ENCODE measurements at regions not wholly inside any gene's neighbourhood (a gene's known extent, or its start where the extent isn't known, plus 50 kb on each side); places are given as distances from the start of the nearest gene placed in this dataset.
"Not testable (repeated sequence)": the region's sequence is repeated elsewhere in the genome, so short reads cannot be mapped to it uniquely, and the experiment has no call there.

- not testable (repeated sequence) for H3K27me3 ChIP-seq
- WGBS: 86% methylated on average over 11 of the region's 16 CpGs
Observed at GRCh38 chr7:73244782-73245311, 63.8 kb downstream of the NSUN5 start.

GRCh38 chr7:73234994-73235717 is 73.5 kb downstream of the NSUN5 start:
- not testable (repeated sequence) for H3K27ac ChIP-seq, H3K9me3 ChIP-seq, H3K4me1 ChIP-seq, H3K36me3 ChIP-seq, H3K27me3 ChIP-seq
- H3K4me3 ChIP-seq: peak overlapping the region; percentile 41
- WGBS: no CpG with 5 or more reads among the region's 72 CpGs
- DNase-seq (ENCODE audit: low spot score in 2 of 2): peak; percentile 88 to 94

More at GRCh38 chr7:73244782-73245311, 63.8 kb downstream of the NSUN5 start:
- not testable (repeated sequence) for H3K4me3 ChIP-seq; DNase-seq (ENCODE audit: low spot score in 2 of 2); H3K27ac ChIP-seq; H3K36me3 ChIP-seq; H3K4me1 ChIP-seq; H3K9me3 ChIP-seq

GRCh38 chr7:73225745-73226144 is 82.9 kb downstream of the NSUN5 start:
- H3K27ac ChIP-seq, H3K4me1 ChIP-seq, H3K36me3 ChIP-seq, H3K4me3 ChIP-seq, H3K9me3 ChIP-seq, H3K27me3 ChIP-seq: not testable (repeated sequence)
- DNase-seq (ENCODE audit: low spot score in 2 of 2): peak in 1 of 2 donors; percentile 46
- WGBS: no CpG with 5 or more reads among the region's 15 CpGs

GRCh38 chr7:73221724-73222123 is 86.9 kb downstream of the NSUN5 start:
- DNase-seq (ENCODE audit: low spot score in 2 of 2); H3K27me3 ChIP-seq; H3K4me1 ChIP-seq; H3K4me3 ChIP-seq; H3K36me3 ChIP-seq; H3K9me3 ChIP-seq; H3K27ac ChIP-seq: not testable (repeated sequence)
- WGBS: no CpG with 5 or more reads among the region's 6 CpGs

- WGBS: no CpG with 5 or more reads among the region's 6 CpGs
- H3K9me3 ChIP-seq; DNase-seq (ENCODE audit: low spot score in 2 of 2); H3K4me1 ChIP-seq; H3K4me3 ChIP-seq; H3K36me3 ChIP-seq; H3K27me3 ChIP-seq; H3K27ac ChIP-seq: not testable (repeated sequence)
Observed at GRCh38 chr7:73220766-73221370, 87.8 kb downstream of the NSUN5 start.

GRCh38 chr7:73220357-73220756 is 88.3 kb downstream of the NSUN5 start:
- not testable (repeated sequence) for DNase-seq (ENCODE audit: low spot score in 2 of 2)

GRCh38 chr7:73218802-73219201 is 89.8 kb downstream of the NSUN5 start:
- H3K4me1 ChIP-seq; H3K27ac ChIP-seq; DNase-seq (ENCODE audit: low spot score in 2 of 2); H3K9me3 ChIP-seq; H3K27me3 ChIP-seq; H3K4me3 ChIP-seq; H3K36me3 ChIP-seq: not testable (repeated sequence)
- no CpG with 5 or more reads among the region's 2 CpGs for WGBS

More at GRCh38 chr7:73220357-73220756, 88.3 kb downstream of the NSUN5 start:
- H3K27me3 ChIP-seq, H3K27ac ChIP-seq, H3K4me3 ChIP-seq, H3K9me3 ChIP-seq, H3K36me3 ChIP-seq, H3K4me1 ChIP-seq: not testable (repeated sequence)
- no CpG with 5 or more reads among the region's 15 CpGs for WGBS

- not testable (repeated sequence) for H3K27me3 ChIP-seq, H3K27ac ChIP-seq, H3K36me3 ChIP-seq, H3K4me1 ChIP-seq, H3K4me3 ChIP-seq, H3K9me3 ChIP-seq
- WGBS: 70% methylated on average over 3 of the region's 10 CpGs
- peak; percentile 10 to 21 for DNase-seq (ENCODE audit: low spot score in 2 of 2)
Observed at GRCh38 chr7:73216046-73216675, 92.5 kb downstream of the NSUN5 start.

- H3K9me3 ChIP-seq; H3K4me3 ChIP-seq; H3K4me1 ChIP-seq; H3K27ac ChIP-seq; H3K36me3 ChIP-seq; H3K27me3 ChIP-seq; DNase-seq (ENCODE audit: low spot score in 2 of 2): not testable (repeated sequence)
- whole genome bisulfite sequencing: no CpG with 5 or more reads among the region's 7 CpGs
Observed at GRCh38 chr7:73215232-73215631, 93.4 kb downstream of the NSUN5 start.

GRCh38 chr7:73214471-73214870 is 94.2 kb downstream of the NSUN5 start:
- not testable (repeated sequence) for H3K4me3 ChIP-seq, H3K36me3 ChIP-seq, H3K27me3 ChIP-seq, H3K27ac ChIP-seq, H3K4me1 ChIP-seq, H3K9me3 ChIP-seq
- 68% methylated on average over 2 of the region's 4 CpGs for WGBS
- peak; percentile 57 to 74 for DNase-seq (ENCODE audit: low spot score in 2 of 2)

- WGBS: 37% methylated on average over 4 of the region's 7 CpGs
- H3K27ac ChIP-seq, H3K27me3 ChIP-seq, H3K36me3 ChIP-seq, H3K4me1 ChIP-seq, H3K9me3 ChIP-seq, H3K4me3 ChIP-seq: not testable (repeated sequence)
- DNase-seq (ENCODE audit: low spot score in 2 of 2): peak; percentile 41 to 57
Observed at GRCh38 chr7:73213076-73213475, 95.5 kb downstream of the NSUN5 start.

- not testable (repeated sequence) for H3K4me3 ChIP-seq; H3K4me1 ChIP-seq; H3K27ac ChIP-seq; H3K36me3 ChIP-seq; H3K9me3 ChIP-seq; H3K27me3 ChIP-seq; DNase-seq (ENCODE audit: low spot score in 2 of 2)
- WGBS: no CpG with 5 or more reads among the region's 3 CpGs
Observed at GRCh38 chr7:73205594-73205993, 103.0 kb downstream of the NSUN5 start.

GRCh38 chr7:73204898-73205297 is 103.7 kb downstream of the NSUN5 start:
- 91% methylated on average over 5 of the region's 5 CpGs for WGBS
- H3K36me3 ChIP-seq; H3K4me3 ChIP-seq; H3K9me3 ChIP-seq; H3K27me3 ChIP-seq; H3K4me1 ChIP-seq; H3K27ac ChIP-seq; DNase-seq (ENCODE audit: low spot score in 2 of 2): not testable (repeated sequence)

GRCh38 chr7:73203312-73203711 is 105.3 kb downstream of the NSUN5 start:
- not testable (repeated sequence) for H3K27ac ChIP-seq

More at GRCh38 chr7:73203312-73203711, 105.3 kb downstream of the NSUN5 start:
- WGBS: 40% methylated on average over 2 of the region's 5 CpGs
- H3K27me3 ChIP-seq, H3K9me3 ChIP-seq, H3K4me1 ChIP-seq, H3K4me3 ChIP-seq, H3K36me3 ChIP-seq: not testable (repeated sequence)
- DNase-seq (ENCODE audit: low spot score in 2 of 2): peak; percentile 65 to 70

Data from suprapubic skin (tissue), 4 donors.